HFF-Myc (cell line): ENCODE measurements at regions not wholly inside any gene's neighbourhood (a gene's known extent, or its start where the extent isn't known, plus 50 kb on each side); places are given as distances from the start of the nearest gene placed in this dataset.
"Not testable (repeated sequence)": the region's sequence is repeated elsewhere in the genome, so short reads cannot be mapped to it uniquely, and the experiment has no call there.

Source experiments
- DNase-seq: peaks from one replicate; pipeline ENCODE4 v3.0.0-alpha.2; 2011; ENCODE audit warnings: low read depth; ENCODE audit errors: extremely low read depth
- H3K4me3 ChIP-seq: replicated peaks from 2 replicates; pipeline ENCODE4 v1.5.1; 2011; ENCODE audit warnings: low read depth, mild to moderate bottlenecking, control low read depth, low read length
- TF ChIP-seq, protein P1 (sequence below): IDR thresholded peaks from 2 replicates; pipeline ENCODE4 v1.5.1; 2012; ENCODE audit warnings: mild to moderate bottlenecking, low read depth, low read length, control low read depth; ENCODE audit errors: missing control alignments

DNA sequence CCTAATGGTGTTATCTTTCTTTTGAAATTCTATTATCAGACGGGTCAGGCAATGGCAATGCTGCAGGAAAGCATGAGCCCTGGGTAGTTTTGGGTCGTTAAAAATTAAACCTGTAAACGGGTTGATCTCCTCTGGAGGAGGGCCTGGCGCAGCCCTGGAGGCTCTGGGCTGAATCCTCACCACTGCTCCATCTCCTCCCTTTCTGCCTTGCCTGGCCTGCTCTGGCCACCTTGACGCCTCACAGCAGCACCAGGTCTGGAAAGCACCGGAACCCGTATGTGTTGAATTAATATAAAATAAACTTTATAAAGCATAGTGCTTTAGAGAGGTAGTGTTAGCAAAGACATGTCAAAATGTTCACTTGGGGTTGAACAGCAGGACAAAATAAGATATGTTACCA, 316.1 kb downstream of the LNPK start:
- TF ChIP-seq, protein P1, sequence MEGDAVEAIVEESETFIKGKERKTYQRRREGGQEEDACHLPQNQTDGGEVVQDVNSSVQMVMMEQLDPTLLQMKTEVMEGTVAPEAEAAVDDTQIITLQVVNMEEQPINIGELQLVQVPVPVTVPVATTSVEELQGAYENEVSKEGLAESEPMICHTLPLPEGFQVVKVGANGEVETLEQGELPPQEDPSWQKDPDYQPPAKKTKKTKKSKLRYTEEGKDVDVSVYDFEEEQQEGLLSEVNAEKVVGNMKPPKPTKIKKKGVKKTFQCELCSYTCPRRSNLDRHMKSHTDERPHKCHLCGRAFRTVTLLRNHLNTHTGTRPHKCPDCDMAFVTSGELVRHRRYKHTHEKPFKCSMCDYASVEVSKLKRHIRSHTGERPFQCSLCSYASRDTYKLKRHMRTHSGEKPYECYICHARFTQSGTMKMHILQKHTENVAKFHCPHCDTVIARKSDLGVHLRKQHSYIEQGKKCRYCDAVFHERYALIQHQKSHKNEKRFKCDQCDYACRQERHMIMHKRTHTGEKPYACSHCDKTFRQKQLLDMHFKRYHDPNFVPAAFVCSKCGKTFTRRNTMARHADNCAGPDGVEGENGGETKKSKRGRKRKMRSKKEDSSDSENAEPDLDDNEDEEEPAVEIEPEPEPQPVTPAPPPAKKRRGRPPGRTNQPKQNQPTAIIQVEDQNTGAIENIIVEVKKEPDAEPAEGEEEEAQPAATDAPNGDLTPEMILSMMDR: no peak
- no peak for DNase-seq
- no peak overlapping the region for H3K4me3 ChIP-seq

DNA sequence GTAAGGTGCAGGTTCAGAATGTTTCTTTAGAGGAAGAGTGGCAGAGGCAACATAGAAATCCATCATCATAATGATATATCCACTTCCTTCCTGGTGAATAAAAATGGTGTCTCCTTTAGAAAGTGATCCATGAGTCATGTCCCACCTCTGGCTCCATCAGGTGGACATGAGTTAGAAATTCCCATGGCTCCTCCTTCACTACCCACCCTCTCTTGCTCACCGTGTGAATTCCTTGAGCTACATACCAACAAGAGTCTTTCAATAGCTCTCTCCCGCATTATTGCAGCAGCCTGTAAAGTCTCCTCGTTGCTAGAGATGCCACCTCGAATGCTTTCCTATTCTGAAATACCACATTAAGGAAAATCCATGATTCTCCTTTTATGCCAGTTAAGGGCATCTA, 317.6 kb downstream of the LNPK start:
- no peak overlapping the region for H3K4me3 ChIP-seq
- TF ChIP-seq, protein P1: no peak
- no peak for DNase-seq

DNA sequence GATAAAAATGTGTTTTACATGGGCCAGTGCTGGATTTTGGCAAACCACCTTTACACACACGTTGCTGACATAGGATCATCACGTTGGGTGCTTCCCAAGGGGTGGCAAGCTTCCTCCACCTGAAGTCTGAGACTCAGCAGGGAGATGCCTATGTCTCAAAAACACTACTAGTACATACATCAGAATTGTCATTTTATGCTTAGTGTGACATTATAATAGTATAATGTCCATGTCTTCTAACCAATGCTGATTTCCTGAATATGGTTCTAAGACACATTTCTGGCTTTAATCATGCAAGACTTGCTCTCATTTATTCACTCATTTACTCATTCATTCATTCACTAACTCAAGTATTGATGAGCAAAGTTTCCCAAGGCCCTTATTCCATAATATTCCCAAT, 322.3 kb downstream of the LNPK start:
- DNase-seq: no peak
- TF ChIP-seq, protein P1: no peak
- no peak overlapping the region for H3K4me3 ChIP-seq

GRCh38 chr2:175679231-175679630, 322.8 kb downstream of the LNPK start:
- TF ChIP-seq, protein P1: no peak
- H3K4me3 ChIP-seq: no peak overlapping the region
- DNase-seq: no peak

- no peak for DNase-seq
- no peak overlapping the region for H3K4me3 ChIP-seq
- TF ChIP-seq, protein P1: no peak
These were observed 324.2 kb downstream of the LNPK start for GRCh38 chr2:175677880-175678279.

- TF ChIP-seq, protein P1: no peak
- no peak for DNase-seq
- no peak overlapping the region for H3K4me3 ChIP-seq
These were observed 325.3 kb downstream of the LNPK start for GRCh38 chr2:175676813-175677212.

GRCh38 chr2:175668804-175669203, 333.3 kb downstream of the LNPK start:
- not testable (repeated sequence) for H3K4me3 ChIP-seq, DNase-seq
